ENCODE measurements at regions not wholly inside any gene's neighbourhood (a gene's known extent, or its start where the extent isn't known, plus 50 kb on each side); places are given as distances from the start of the nearest gene placed in this dataset.

DNA sequence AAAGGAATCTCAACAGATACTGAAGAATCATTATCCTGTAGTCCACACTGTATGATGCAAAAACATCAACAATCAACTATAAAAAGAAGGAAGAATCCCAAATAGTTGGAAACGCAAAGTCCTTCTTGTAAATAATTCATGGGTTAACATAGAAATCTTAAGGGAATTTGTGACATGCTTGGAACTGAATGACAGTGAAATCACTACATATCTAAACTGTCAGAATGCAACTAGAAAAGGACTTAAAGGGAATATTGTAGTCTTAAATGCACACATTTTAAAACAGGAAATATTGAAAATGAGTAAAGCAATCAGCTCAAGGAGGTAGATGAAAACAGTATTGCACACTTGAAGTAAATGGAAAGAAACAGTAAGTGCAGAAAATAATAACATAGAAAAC is 147.6 kb upstream of the MPPED2 start:
- TF ChIP-seq, protein P1, sequence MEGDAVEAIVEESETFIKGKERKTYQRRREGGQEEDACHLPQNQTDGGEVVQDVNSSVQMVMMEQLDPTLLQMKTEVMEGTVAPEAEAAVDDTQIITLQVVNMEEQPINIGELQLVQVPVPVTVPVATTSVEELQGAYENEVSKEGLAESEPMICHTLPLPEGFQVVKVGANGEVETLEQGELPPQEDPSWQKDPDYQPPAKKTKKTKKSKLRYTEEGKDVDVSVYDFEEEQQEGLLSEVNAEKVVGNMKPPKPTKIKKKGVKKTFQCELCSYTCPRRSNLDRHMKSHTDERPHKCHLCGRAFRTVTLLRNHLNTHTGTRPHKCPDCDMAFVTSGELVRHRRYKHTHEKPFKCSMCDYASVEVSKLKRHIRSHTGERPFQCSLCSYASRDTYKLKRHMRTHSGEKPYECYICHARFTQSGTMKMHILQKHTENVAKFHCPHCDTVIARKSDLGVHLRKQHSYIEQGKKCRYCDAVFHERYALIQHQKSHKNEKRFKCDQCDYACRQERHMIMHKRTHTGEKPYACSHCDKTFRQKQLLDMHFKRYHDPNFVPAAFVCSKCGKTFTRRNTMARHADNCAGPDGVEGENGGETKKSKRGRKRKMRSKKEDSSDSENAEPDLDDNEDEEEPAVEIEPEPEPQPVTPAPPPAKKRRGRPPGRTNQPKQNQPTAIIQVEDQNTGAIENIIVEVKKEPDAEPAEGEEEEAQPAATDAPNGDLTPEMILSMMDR (IDR thresholded peaks at IDR 0.05; ENCODE audit: low read length): no peak
- no peak for TF ChIP-seq EZH2 (optimal IDR thresholded peaks at IDR 0.05; ENCODE audit: low read depth, low read length)
- no peak for TF ChIP-seq EZH2phosphoT487 (IDR thresholded peaks at IDR 0.05; ENCODE audit: low read length)

All from MM.1S (cell line).